ENCODE measurements at regions not wholly inside any gene's neighbourhood (a gene's known extent, or its start where the extent isn't known, plus 50 kb on each side); places are given as distances from the start of the nearest gene placed in this dataset.

DNA sequence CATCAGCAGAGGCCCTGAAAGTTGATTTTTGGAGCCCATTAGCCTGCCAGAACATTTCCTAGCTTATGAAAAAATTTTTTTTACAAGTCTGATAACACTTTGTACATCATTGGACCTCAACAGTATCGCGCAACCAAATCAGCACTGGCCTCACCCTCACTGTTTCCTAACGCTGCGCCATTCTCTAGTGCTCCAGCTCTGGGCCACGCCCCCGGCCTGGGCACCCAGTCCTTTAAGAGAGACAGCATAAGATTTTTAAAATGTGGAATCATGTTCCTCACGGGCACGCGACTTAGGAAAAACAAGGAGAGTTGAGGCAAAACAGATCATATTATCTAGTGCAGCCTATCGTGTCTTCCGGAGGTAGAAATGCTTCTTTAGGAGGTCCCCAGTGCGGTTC is 114.5 kb downstream of the BOD1 start:
- Histone ChIP-seq H3K23ac (ENCODE audit: insufficient read length) (no peak overlapping the region), H3K4me1 (replicated peaks in 1 of 4; ENCODE audit: control insufficient read depth in 3 of 4, insufficient read depth in 4 of 4, low read length in 3 of 4) (peaks cover 0 to 7% (median 4%) of the 10 kb centered on the region in 4 experiments; a peak in 5 of 7 replicates), H2BK15ac (ENCODE audit: low read length) (no peak overlapping the region), H3K14ac (ENCODE audit: insufficient read length) (no peak overlapping the region), H4K20me1 (replicated peaks in 1 of 2; ENCODE audit: control insufficient read depth in 1 of 2, insufficient read depth in 2 of 2, low read length in 2 of 2) (no peaks in the 10 kb centered on the region), H3K9ac (replicated peaks in 1 of 4; ENCODE audit: extremely low read depth in 1 of 4, low read depth in 3 of 4, low read length in 3 of 4) (no peak overlapping the region), H3K36me3 (ENCODE audit: control insufficient read depth in 2 of 4, insufficient read depth in 4 of 4, low read length in 3 of 4) (no peaks in the 10 kb centered on the region), H3K4ac (replicated peaks; ENCODE audit: insufficient read length, low read depth, low read length) (no peak overlapping the region), H2BK120ac (replicated peaks; ENCODE audit: low read depth, low read length) (no peak overlapping the region), H3K27me3 (replicated peaks in 1 of 4; ENCODE audit: control insufficient read depth in 3 of 4, extremely low read depth in 1 of 4, insufficient read depth in 3 of 4, low read length in 3 of 4) (no peaks in the 10 kb centered on the region), H2BK5ac (ENCODE audit: low read depth, low read length) (no peak overlapping the region), H3K23me2 (ENCODE audit: low read depth, low read length) (no peaks in the 10 kb centered on the region), H3K79me2 (ENCODE audit: control insufficient read depth in 1 of 2, insufficient read depth in 2 of 2, low read length in 2 of 2) (no peaks in the 10 kb centered on the region), H2AK5ac (ENCODE audit: low read depth, low read length) (no peak overlapping the region), H2AFZ (ENCODE audit: low read length) (no peak overlapping the region), H4K5ac (ENCODE audit: insufficient read length, low read depth, low read length) (no peak overlapping the region), H3K79me1 (ENCODE audit: low read depth, low read length) (no peaks in the 10 kb centered on the region), H3K18ac (ENCODE audit: extremely low read depth, low read length) (no peak overlapping the region), H3K9me3 (ENCODE audit: insufficient read depth in 2 of 2, low read depth in 1 of 2, low read length in 1 of 2) (no peaks in the 10 kb centered on the region), H3K4me2 (ENCODE audit: insufficient read depth in 1 of 2, low read depth in 2 of 2, low read length in 2 of 2) (no peak overlapping the region), H2BK12ac (ENCODE audit: low read depth, low read length) (no peak overlapping the region), H3K56ac (replicated peaks; ENCODE audit: insufficient read length, low read depth, low read length) (no peak overlapping the region), H2BK20ac (ENCODE audit: low read length) (no peak overlapping the region), H4K8ac (ENCODE audit: extremely low read depth, insufficient read depth, low read length) (no peak overlapping the region), H3K4me3 (ENCODE audit: extremely low read depth in 1 of 4, insufficient read depth in 2 of 4, low read depth in 3 of 4, low read length in 4 of 4) (no peak overlapping the region), H4K91ac (replicated peaks; ENCODE audit: insufficient read length, low read length) (no peak overlapping the region), H3K27ac (ENCODE audit: low read depth, low read length) (no peak overlapping the region)
- DNase-seq (ENCODE audit: low read depth in 1 of 2, low spot score in 2 of 2) (no peak), FAIRE-seq (no peak)
- WGBS, 2 experiments (ENCODE audit: extremely low coverage in 1 of 2, insufficient coverage in 1 of 2, insufficient read length in 1 of 2, insufficient replicate concordance in 2 of 2, low coverage in 1 of 2, low lambda C conversion rate in 2 of 2, missing lambda C conversion rate in 1 of 2) = 88% methylated on average over 12 of the region's 12 CpGs; no CpG with 5 or more reads in 1 of the 2 experiments
- CTCF ChIA-PET (ENCODE audit: partially characterized antibody) = interaction anchor here (1.5 kb wide), 1 partner anchor 18 kb away, joined by 3 read pairs; no protein-coding TSS in a partner anchor
- TF ChIP-seq BACH1 (IDR thresholded peaks at IDR 0.05; ENCODE audit: low read length) (no peak), CTBP2 (IDR thresholded peaks at IDR 0.05; ENCODE audit: borderline replicate concordance, insufficient read depth, insufficient read length, low read length) (no peak)
- POLR2A ChIA-PET (ENCODE audit: partially characterized antibody) = no interaction called here

Data from H1 (cell line).